ENCODE measurements at regions not wholly inside any gene's neighbourhood (a gene's known extent, or its start where the extent isn't known, plus 50 kb on each side); places are given as distances from the start of the nearest gene placed in this dataset.

DNA sequence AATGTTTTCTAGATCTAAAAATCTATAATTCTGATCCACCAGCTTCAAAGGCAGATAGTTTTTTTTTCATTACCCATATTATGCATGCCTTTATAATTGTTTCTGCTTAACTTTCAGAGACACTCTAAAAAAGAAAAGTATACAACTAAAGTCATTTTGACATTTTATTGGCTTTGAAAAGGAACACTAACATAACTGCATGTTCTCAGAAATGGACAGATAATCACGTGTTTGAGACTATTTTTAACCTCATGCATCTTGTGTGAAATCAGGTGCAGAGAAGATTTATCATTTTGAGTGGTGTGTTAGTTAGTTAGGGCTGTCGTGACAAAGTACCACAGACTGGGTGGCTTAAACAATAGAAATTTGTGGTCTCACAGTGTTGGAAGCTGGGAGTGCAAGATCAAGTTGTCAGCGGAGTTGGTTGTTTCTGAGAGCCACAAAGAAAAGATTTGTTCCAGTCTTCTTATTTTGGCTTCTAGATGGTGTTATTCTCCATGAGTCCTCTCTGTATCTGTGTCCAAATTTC lies 841.4 kb upstream of the LRATD1 start:
- TF ChIP-seq, protein P1, sequence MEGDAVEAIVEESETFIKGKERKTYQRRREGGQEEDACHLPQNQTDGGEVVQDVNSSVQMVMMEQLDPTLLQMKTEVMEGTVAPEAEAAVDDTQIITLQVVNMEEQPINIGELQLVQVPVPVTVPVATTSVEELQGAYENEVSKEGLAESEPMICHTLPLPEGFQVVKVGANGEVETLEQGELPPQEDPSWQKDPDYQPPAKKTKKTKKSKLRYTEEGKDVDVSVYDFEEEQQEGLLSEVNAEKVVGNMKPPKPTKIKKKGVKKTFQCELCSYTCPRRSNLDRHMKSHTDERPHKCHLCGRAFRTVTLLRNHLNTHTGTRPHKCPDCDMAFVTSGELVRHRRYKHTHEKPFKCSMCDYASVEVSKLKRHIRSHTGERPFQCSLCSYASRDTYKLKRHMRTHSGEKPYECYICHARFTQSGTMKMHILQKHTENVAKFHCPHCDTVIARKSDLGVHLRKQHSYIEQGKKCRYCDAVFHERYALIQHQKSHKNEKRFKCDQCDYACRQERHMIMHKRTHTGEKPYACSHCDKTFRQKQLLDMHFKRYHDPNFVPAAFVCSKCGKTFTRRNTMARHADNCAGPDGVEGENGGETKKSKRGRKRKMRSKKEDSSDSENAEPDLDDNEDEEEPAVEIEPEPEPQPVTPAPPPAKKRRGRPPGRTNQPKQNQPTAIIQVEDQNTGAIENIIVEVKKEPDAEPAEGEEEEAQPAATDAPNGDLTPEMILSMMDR (IDR thresholded peaks at IDR 0.05), result no peak
- no peak for TF ChIP-seq POLR2A (IDR thresholded peaks at IDR 0.05)

Data from heart left ventricle (tissue), 13 donors.